H1 (cell line): ENCODE measurements at regions not wholly inside any gene's neighbourhood (a gene's known extent, or its start where the extent isn't known, plus 50 kb on each side); places are given as distances from the start of the nearest gene placed in this dataset.

Source experiments
- CTCF ChIA-PET: fragments of 300-600 bp; sonication (Branson Sonifier 250); formaldehyde crosslinking; loops from one replicate; lab custom pipeline; 2021; ENCODE audit not compliant: partially characterized antibody; lab: Charles Lee
- POLR2A ChIA-PET: fragments of 300-600 bp; sonication (Branson Sonifier 250); formaldehyde crosslinking; loops from one replicate; lab custom pipeline; 2021; ENCODE audit warnings: inconsistent platforms; ENCODE audit not compliant: partially characterized antibody; lab: Charles Lee
- DNase-seq, 2 experiments: peaks; one replicate each; pipeline versions ENCODE4 v3.0.0 to v3.0.0-alpha.2; 2010 to 2022; ENCODE audit warnings: low spot score in 2 of 2, low read depth in 1 of 2, mixed read lengths in 1 of 2
- FAIRE-seq: peaks from 2 replicates; lab custom pipeline; 2011; peaks lifted over from hg19 to GRCh38; lab: Jason Lieb, UNC
- H2AFZ ChIP-seq: 2 replicates; pipeline ENCODE4 v1.8.1; 2012; ENCODE audit warnings: low read length, inconsistent platforms
- H2AK5ac ChIP-seq: 2 replicates; pipeline ENCODE4 v1.6.1; 2013; ENCODE audit warnings: low read depth, low read length
- H2BK120ac ChIP-seq: replicated peaks from 2 replicates; pipeline ENCODE3; 2013; ENCODE audit warnings: low read depth, low read length, inconsistent platforms
- H2BK12ac ChIP-seq: 2 replicates; pipeline ENCODE4 v1.6.1; 2013; ENCODE audit warnings: low read depth, low read length
- H2BK15ac ChIP-seq: 2 replicates; pipeline ENCODE4 v1.6.1; 2013; ENCODE audit warnings: low read length
- H2BK20ac ChIP-seq: 2 replicates; pipeline ENCODE4 v1.6.1; 2013; ENCODE audit warnings: low read length
- H2BK5ac ChIP-seq: 2 replicates; pipeline ENCODE4 v1.6.1; 2013; ENCODE audit warnings: low read depth, low read length
- H3K14ac ChIP-seq: 2 replicates; pipeline ENCODE4 v1.6.1; 2013; ENCODE audit warnings: inconsistent platforms; ENCODE audit not compliant: insufficient read length
- H3K18ac ChIP-seq: 2 replicates; pipeline ENCODE4 v1.6.1; 2013; ENCODE audit warnings: low read length; ENCODE audit errors: extremely low read depth
- H3K23ac ChIP-seq: 2 replicates; pipeline ENCODE4 v1.6.1; 2013; ENCODE audit warnings: inconsistent platforms; ENCODE audit not compliant: insufficient read length
- H3K23me2 ChIP-seq: 2 replicates; pipeline ENCODE4 v1.6.1; 2013; ENCODE audit warnings: low read depth, low read length
- H3K27ac ChIP-seq: 2 replicates; pipeline ENCODE4 v1.6.1; 2011; ENCODE audit warnings: low read depth, low read length, inconsistent platforms
- H3K27me3 ChIP-seq, 4 experiments: replicated peaks in 1 of 4; 1 replicate in 1 of 4; 2 replicates in 3 of 4; pipeline versions ENCODE4 v1.6.1 to v1.8.1; 2011 to 2013; ENCODE audit warnings: low read length in 3 of 4, mild to moderate bottlenecking in 3 of 4, inconsistent platforms in 2 of 4, mixed read lengths in 2 of 4, moderate library complexity in 1 of 4; ENCODE audit not compliant: control insufficient read depth in 3 of 4, insufficient read depth in 3 of 4; ENCODE audit errors: extremely low read depth in 1 of 4
- H3K36me3 ChIP-seq, 4 experiments: 2 replicates each; pipeline versions ENCODE4 v1.6.1 to v1.8.1; 2011 to 2013; ENCODE audit warnings: mild to moderate bottlenecking in 4 of 4, low read length in 3 of 4, moderate library complexity in 2 of 4, control low read depth in 1 of 4, inconsistent platforms in 1 of 4; ENCODE audit not compliant: insufficient read depth in 4 of 4, control insufficient read depth in 2 of 4
- H3K4ac ChIP-seq: replicated peaks from 2 replicates; pipeline ENCODE3; 2013; ENCODE audit warnings: low read length, low read depth, mixed read lengths, inconsistent platforms; ENCODE audit not compliant: insufficient read length
- H3K4me1 ChIP-seq, 4 experiments: replicated peaks in 1 of 4; 1 replicate in 1 of 4; 2 replicates in 3 of 4; pipeline versions ENCODE4 v1.6.1 to v1.8.1; 2011 to 2013; ENCODE audit warnings: low read length in 3 of 4, inconsistent platforms in 2 of 4, mixed read lengths in 1 of 4; ENCODE audit not compliant: insufficient read depth in 4 of 4, control insufficient read depth in 3 of 4
- H3K4me2 ChIP-seq, 2 experiments: 2 replicates each; pipeline versions ENCODE4 v1.6.1 to v1.8.1; 2011 to 2013; ENCODE audit warnings: low read depth in 2 of 2, low read length in 2 of 2, control low read depth in 1 of 2, inconsistent platforms in 1 of 2, mild to moderate bottlenecking in 1 of 2; ENCODE audit not compliant: insufficient read depth in 1 of 2
- H3K4me3 ChIP-seq, 4 experiments: fragments of 200-600, 300-600 bp in 1 of 4; sonication (generic), shearing (Covaris generic), sonication (Bioruptor Twin) in 1 of 4; 2 replicates each; pipeline versions ENCODE4 v1.5.1 to v1.8.1; 2011 to 2016; ENCODE audit warnings: low read length in 4 of 4, low read depth in 3 of 4, control low read depth in 2 of 4, inconsistent platforms in 2 of 4, mild to moderate bottlenecking in 2 of 4, mixed read lengths in 1 of 4, moderate library complexity in 1 of 4; ENCODE audit not compliant: insufficient read depth in 2 of 4; ENCODE audit errors: extremely low read depth in 1 of 4
- H3K56ac ChIP-seq: replicated peaks from 2 replicates; pipeline ENCODE3; 2013; ENCODE audit warnings: low read depth, mild to moderate bottlenecking, mixed read lengths, low read length, inconsistent platforms; ENCODE audit not compliant: insufficient read length
- H3K79me1 ChIP-seq: 2 replicates; pipeline ENCODE4 v1.6.1; 2013; ENCODE audit warnings: low read depth, low read length, control low read depth
- H3K79me2 ChIP-seq, 2 experiments: 2 replicates each; pipeline versions ENCODE4 v1.6.1 to v1.8.1; 2012 to 2013; ENCODE audit warnings: low read length in 2 of 2, mild to moderate bottlenecking in 2 of 2, inconsistent platforms in 1 of 2; ENCODE audit not compliant: insufficient read depth in 2 of 2, control insufficient read depth in 1 of 2
- H3K9ac ChIP-seq, 4 experiments: replicated peaks in 1 of 4; 1 replicate in 1 of 4; 2 replicates in 3 of 4; pipeline versions ENCODE4 v1.6.1 to v1.8.1; 2011 to 2013; ENCODE audit warnings: low read depth in 3 of 4, low read length in 3 of 4, control low read depth in 2 of 4, mild to moderate bottlenecking in 2 of 4, moderate library complexity in 2 of 4, inconsistent platforms in 1 of 4; ENCODE audit errors: extremely low read depth in 1 of 4
- H3K9me3 ChIP-seq, 2 experiments: 2 replicates each; pipeline versions ENCODE4 v1.6.1 to v1.8.1; 2012 to 2013; ENCODE audit warnings: mild to moderate bottlenecking in 2 of 2, moderate library complexity in 2 of 2, control low read depth in 1 of 2, inconsistent platforms in 1 of 2, low read depth in 1 of 2, low read length in 1 of 2, mixed read lengths in 1 of 2; ENCODE audit not compliant: insufficient read depth in 2 of 2
- H4K20me1 ChIP-seq, 2 experiments: replicated peaks in 1 of 2; 2 replicates each; pipeline versions ENCODE3 to v1.8.1; 2011 to 2013; ENCODE audit warnings: inconsistent platforms in 2 of 2, low read length in 2 of 2, mild to moderate bottlenecking in 1 of 2; ENCODE audit not compliant: insufficient read depth in 2 of 2, control insufficient read depth in 1 of 2
- H4K5ac ChIP-seq: 2 replicates; pipeline ENCODE4 v1.6.1; 2013; ENCODE audit warnings: low read length, low read depth, mixed read lengths, inconsistent platforms; ENCODE audit not compliant: insufficient read length
- H4K8ac ChIP-seq: 2 replicates; pipeline ENCODE4 v1.8.0; 2013; ENCODE audit warnings: mild to moderate bottlenecking, moderate library complexity, low read length, inconsistent platforms; ENCODE audit not compliant: insufficient read depth; ENCODE audit errors: extremely low read depth
- H4K91ac ChIP-seq: replicated peaks from 2 replicates; pipeline ENCODE3; 2013; ENCODE audit warnings: low read length, mixed read lengths, inconsistent platforms; ENCODE audit not compliant: insufficient read length
- CHD2 ChIP-seq: IDR thresholded peaks from 2 replicates; pipeline ENCODE4 v1.6.1; 2012; ENCODE audit warnings: low read length, improper control_type of control experiment
- KDM5A ChIP-seq: fragments of 200-600 bp; IDR thresholded peaks from 2 replicates; pipeline ENCODE4 v1.7.1; 2012; ENCODE audit warnings: mild to moderate bottlenecking, low read length, inconsistent platforms, mixed read lengths
- PHF8 ChIP-seq: fragments of 200-600 bp; sonication (generic); conservative IDR thresholded peaks from 2 replicates; pipeline ENCODE4 v1.7.1; 2012; ENCODE audit warnings: low read depth, mild to moderate bottlenecking, inconsistent platforms, low read length, moderate library complexity
- SIRT6 ChIP-seq: IDR thresholded peaks from one replicate; pipeline ENCODE4 v1.7.1; 2012; ENCODE audit warnings: low read length, inconsistent platforms
- SP2 ChIP-seq: IDR thresholded peaks from 2 replicates; pipeline ENCODE4 v1.6.1; 2012; ENCODE audit warnings: mild to moderate bottlenecking, low read length, inconsistent platforms
- YY1 ChIP-seq: IDR thresholded peaks from 2 replicates; pipeline ENCODE4 v1.6.1; 2011; ENCODE audit warnings: low read depth, mild to moderate bottlenecking, low read length
- WGBS, 2 experiments: shearing (Covaris generic) in 1 of 2; methylation state at CpG; one replicate each; pipeline versions ENCODE4 v1.1.6 to v1.1.7; 2013 to 2015; ENCODE audit warnings: low lambda C conversion rate in 2 of 2, mixed read lengths in 2 of 2, inconsistent platforms in 1 of 2, low coverage in 1 of 2, missing lambda C conversion rate in 1 of 2; ENCODE audit not compliant: insufficient replicate concordance in 2 of 2, insufficient coverage in 1 of 2, insufficient read length in 1 of 2; ENCODE audit errors: extremely low coverage in 1 of 2, missing lambda C conversion rate in 1 of 2; 5-methylcytosine and 5-hydroxymethylcytosine counted together
- TF ChIP-seq, protein P1 (sequence below): IDR thresholded peaks from 2 replicates; pipeline ENCODE4 v1.6.1; 2012; ENCODE audit warnings: inconsistent platforms

DNA sequence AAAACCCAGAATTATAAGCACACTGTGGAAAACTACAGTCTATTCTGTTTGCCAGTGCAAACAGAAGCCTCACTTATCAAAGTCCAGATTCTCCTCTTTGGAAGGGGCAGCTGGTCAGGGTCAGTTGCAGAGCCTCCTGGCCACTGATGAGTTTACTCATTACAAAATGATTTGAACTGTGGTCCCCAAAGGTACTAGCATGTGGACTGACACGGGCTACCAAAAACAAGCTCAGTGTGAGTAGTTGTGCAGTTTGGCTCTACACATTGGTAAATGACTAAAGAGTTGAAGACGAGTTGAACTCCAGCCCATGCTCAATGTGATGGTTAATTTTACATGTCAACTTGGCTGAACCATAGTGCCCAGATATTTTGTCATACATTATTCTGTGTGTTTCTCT, 221.5 kb downstream of the ZIC4 start:
- WGBS, 2 experiments, result 88% methylated on average over 2 of the region's 2 CpGs; no CpG with 5 or more reads in 1 of the 2 experiments
- no peaks in the 10 kb centered on the region for H3K23me2 ChIP-seq
- H3K9ac ChIP-seq, result no peak overlapping the region

More for the DNA sequence above, 221.5 kb downstream of the ZIC4 start:
- H2BK15ac ChIP-seq, result no peak overlapping the region
- no peak overlapping the region for H3K56ac ChIP-seq
- ChIA-PET CTCF (no interaction called here), POLR2A (no interaction called here)
- no peaks in the 10 kb centered on the region for H3K27me3 ChIP-seq
- no peak overlapping the region for H2BK5ac ChIP-seq
- no peaks in the 10 kb centered on the region for H3K36me3 ChIP-seq
- H3K27ac ChIP-seq, result no peak overlapping the region
- DNase-seq (no peak), FAIRE-seq (no peak)
- no peak overlapping the region for H2BK20ac ChIP-seq
- no peak overlapping the region for H2AFZ ChIP-seq
- no peaks in the 10 kb centered on the region for H3K79me1 ChIP-seq
- H3K18ac ChIP-seq, result no peak overlapping the region
- TF ChIP-seq PHF8, result no peak
- no peak for TF ChIP-seq SP2
- no peak for TF ChIP-seq KDM5A
- no peak for TF ChIP-seq CHD2
- TF ChIP-seq, protein P1, sequence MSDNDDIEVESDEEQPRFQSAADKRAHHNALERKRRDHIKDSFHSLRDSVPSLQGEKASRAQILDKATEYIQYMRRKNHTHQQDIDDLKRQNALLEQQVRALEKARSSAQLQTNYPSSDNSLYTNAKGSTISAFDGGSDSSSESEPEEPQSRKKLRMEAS, result no peak
- TF ChIP-seq SIRT6, result no peak
- TF ChIP-seq YY1, result no peak
- no peaks in the 10 kb centered on the region for H3K9me3 ChIP-seq
- H4K5ac ChIP-seq, result no peak overlapping the region
- H4K8ac ChIP-seq, result no peak overlapping the region
- no peak overlapping the region for H3K4me2 ChIP-seq
- H3K4ac ChIP-seq, result no peak overlapping the region
- no peaks in the 10 kb centered on the region for H3K4me1 ChIP-seq
- H2AK5ac ChIP-seq, result no peak overlapping the region
- no peak overlapping the region for H3K14ac ChIP-seq
- H2BK120ac ChIP-seq, result no peak overlapping the region
- H4K20me1 ChIP-seq, result no peaks in the 10 kb centered on the region
- H3K23ac ChIP-seq, result no peak overlapping the region
- no peak overlapping the region for H2BK12ac ChIP-seq
- H3K4me3 ChIP-seq, result no peak overlapping the region
- H4K91ac ChIP-seq, result no peak overlapping the region
- no peaks in the 10 kb centered on the region for H3K79me2 ChIP-seq
